Brain microvascular endothelial cell (primary cell): ENCODE measurements at regions not wholly inside any gene's neighbourhood (a gene's known extent, or its start where the extent isn't known, plus 50 kb on each side); places are given as distances from the start of the nearest gene placed in this dataset.

Source experiments
- DNase-seq: peaks from one replicate; pipeline ENCODE4 v3.0.0-alpha.2; 2020
- H3K27ac ChIP-seq: fragments of 250-450 bp; sonication (Bioruptor Pico); 2 replicates; pipeline ENCODE4 v1.5.1; 2020; ENCODE audit warnings: mild to moderate bottlenecking, moderate library complexity
- H3K27me3 ChIP-seq: fragments of 250-450 bp; sonication (Bioruptor Pico); replicated peaks from 2 replicates; pipeline ENCODE4 v1.5.1; 2020; ENCODE audit warnings: mild to moderate bottlenecking
- H3K36me3 ChIP-seq: fragments of 250-450 bp; sonication (Bioruptor Pico); replicated peaks from 2 replicates; pipeline ENCODE4 v1.5.1; 2020; ENCODE audit warnings: mild to moderate bottlenecking
- H3K4me3 ChIP-seq: 2 replicates; pipeline ENCODE4 v1.5.1; 2011; ENCODE audit warnings: low read depth, mild to moderate bottlenecking, control low read depth, low read length, moderate library complexity
- in situ Hi-C: cut with HindIII; loops from 2 replicates; pipeline ENCODE4 v1.10.0; 2017; ENCODE audit warnings: low sequenced_read_pairs, low pct_ligation_motif_present
- TF ChIP-seq, protein P1 (sequence below): IDR thresholded peaks from 2 replicates; pipeline ENCODE4 v1.5.1; 2011; ENCODE audit warnings: low read depth, mild to moderate bottlenecking, moderate library complexity, low read length, control low read depth, inconsistent platforms; ENCODE audit errors: missing control alignments

DNA sequence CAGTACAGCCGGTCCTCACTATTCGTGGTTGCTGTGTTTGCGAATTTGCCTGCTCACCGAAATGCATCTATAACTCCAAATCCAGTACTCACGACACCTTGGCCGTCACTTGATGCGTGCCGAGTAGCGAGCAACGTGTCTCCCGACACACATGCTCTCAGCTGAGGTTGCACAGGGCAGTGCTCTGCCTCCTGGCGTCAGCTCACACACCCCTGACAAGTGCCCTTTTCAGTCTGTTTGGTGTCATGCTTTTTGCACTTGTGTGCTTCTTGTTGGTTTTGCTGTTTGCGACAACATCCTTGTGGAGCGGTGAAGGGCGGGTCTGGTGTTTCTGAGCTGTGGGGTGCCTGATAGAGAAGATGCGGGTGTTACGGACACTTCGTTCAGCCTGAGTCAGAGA is 110.4 kb upstream of the RFLNA start:
- Histone ChIP-seq H3K4me3 (no peak overlapping the region), H3K27me3 (no peaks in the 10 kb centered on the region), H3K36me3 (no peaks in the 10 kb centered on the region), H3K27ac (no peak overlapping the region)
- in situ Hi-C loops, result no loop called here
- TF ChIP-seq, protein P1, sequence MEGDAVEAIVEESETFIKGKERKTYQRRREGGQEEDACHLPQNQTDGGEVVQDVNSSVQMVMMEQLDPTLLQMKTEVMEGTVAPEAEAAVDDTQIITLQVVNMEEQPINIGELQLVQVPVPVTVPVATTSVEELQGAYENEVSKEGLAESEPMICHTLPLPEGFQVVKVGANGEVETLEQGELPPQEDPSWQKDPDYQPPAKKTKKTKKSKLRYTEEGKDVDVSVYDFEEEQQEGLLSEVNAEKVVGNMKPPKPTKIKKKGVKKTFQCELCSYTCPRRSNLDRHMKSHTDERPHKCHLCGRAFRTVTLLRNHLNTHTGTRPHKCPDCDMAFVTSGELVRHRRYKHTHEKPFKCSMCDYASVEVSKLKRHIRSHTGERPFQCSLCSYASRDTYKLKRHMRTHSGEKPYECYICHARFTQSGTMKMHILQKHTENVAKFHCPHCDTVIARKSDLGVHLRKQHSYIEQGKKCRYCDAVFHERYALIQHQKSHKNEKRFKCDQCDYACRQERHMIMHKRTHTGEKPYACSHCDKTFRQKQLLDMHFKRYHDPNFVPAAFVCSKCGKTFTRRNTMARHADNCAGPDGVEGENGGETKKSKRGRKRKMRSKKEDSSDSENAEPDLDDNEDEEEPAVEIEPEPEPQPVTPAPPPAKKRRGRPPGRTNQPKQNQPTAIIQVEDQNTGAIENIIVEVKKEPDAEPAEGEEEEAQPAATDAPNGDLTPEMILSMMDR, result no peak
- DNase-seq, result no peak

DNA sequence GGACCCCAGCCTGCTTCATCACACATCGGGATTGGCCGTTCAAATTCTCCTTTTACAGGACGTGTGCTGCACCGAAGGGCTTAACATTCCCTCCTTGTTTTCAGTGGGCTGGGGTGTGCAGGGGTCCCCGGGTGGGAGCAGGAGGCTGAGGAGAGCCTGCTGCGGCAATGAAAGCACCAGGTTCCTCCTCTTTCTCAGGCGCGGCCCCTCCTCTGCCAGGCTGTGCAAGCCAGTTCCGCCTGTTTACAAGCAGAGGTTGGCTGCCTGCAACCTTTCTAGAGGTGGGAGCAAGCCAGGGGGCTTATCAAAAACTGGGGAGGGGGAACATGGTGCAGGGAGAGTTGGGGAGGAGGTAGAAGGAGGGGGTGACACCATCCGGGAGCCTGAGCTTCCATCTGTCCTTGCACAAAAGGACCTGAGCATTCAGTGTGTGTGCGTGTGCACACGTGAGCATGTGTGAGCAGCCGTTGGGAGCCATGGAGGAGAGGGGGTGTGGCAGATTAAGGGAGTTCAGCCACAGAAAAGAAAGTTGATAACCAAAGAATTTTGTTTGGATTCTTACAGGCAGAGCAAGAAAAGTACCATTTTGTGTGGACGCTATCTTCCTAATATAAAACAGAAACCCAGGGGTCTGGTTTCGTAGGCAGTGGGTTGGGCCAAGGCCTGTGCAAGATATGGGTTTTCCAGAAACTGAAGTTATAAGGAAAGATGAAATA is 108.8 kb upstream of the RFLNA start:
- H3K27ac ChIP-seq, result no peak overlapping the region
- in situ Hi-C loops, result no loop called here
- TF ChIP-seq, protein P1, result no peak
- no peaks in the 10 kb centered on the region for H3K27me3 ChIP-seq
- H3K36me3 ChIP-seq, result no peaks in the 10 kb centered on the region
- H3K4me3 ChIP-seq, result no peak overlapping the region
- DNase-seq, result no peak

GRCh38 chr12:124188084-124188483 is 106.8 kb upstream of the RFLNA start:
- Histone ChIP-seq H3K27me3 (no peaks in the 10 kb centered on the region), H3K27ac (no peak overlapping the region), H3K4me3 (no peak overlapping the region), H3K36me3 (no peaks in the 10 kb centered on the region)
- DNase-seq, result no peak
- TF ChIP-seq, protein P1, result no peak
- in situ Hi-C loops, result no loop called here

DNA sequence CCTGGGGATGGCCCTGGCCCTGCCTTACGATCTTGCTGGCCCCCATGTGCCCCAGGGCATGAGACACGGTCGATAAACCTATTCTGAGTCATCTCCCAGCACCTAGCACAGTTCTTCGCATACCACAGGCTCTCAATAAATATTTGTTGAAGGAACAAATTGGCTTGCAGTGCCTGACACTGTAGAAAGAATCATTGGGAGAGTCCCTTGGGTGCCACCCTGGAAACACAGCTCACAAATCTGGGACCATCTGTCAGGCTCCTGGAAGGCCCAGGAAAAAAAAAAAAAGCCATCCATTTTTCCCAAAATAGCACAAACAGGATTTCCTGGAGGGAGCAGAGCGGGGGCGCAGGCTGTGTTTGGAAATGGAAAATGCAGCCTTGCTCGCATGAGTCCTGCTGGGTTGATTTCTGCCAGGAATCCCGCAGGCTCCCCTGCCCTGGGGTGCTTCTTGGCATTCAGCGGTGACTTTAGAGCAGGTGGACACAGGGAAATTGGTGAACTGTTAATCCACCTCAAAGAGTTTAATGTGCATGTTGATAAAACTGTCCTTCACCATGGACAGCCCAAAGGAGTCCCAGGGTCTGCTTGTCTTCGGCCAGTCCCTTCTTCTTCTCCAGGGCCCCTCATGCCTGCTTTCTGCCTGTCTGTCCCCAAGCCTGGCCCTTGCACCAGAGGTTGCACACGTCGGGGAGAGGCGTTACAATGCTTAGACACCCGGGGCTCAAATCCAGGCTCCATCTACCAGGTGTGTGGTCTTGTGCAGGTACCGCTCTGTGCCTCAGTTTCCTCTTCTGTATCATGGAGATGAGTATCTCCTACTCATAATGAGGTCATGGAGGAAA is 106.1 kb upstream of the RFLNA start:
- H3K27ac ChIP-seq, result no peak overlapping the region
- no peaks in the 10 kb centered on the region for H3K36me3 ChIP-seq
- H3K4me3 ChIP-seq, result no peak overlapping the region
- H3K27me3 ChIP-seq, result no peaks in the 10 kb centered on the region
- TF ChIP-seq, protein P1, result no peak
- in situ Hi-C loops, result no loop called here
- DNase-seq, result no peak

DNA sequence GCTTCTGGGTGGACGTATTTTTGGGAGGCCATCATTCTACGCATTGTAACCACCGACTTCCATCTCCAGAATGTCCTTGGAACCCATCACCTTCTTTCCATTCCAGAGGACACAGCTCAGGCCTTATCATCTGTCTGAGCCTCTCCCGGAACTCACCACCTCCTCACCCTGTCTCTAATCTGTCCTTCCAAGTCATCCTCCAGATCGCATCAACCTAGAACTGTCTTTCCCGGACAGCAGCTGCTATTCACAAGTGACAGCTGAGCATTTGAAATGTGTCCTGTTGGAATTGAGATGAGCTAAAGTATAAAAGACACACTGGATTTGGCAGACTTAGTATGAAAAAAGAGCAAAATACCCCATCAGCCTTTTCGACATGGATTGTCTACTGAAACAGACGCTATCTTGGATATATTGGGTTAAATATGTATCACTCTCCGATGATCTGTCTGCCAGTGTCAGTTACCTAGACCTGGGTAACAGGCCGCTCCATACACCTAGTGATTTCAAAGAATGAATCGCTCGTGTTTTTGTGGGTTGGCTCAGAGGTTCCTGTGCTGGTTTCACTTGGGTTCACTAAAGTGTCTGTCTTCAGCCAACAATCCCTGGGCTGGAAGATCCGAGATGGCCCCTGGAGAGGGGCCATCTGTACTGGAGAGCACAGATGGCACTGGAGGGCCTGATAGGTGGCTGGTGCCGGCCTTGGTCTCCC is 104.4 kb upstream of the RFLNA start:
- no peaks in the 10 kb centered on the region for H3K27me3 ChIP-seq
- H3K4me3 ChIP-seq, result no peak overlapping the region
- no peaks in the 10 kb centered on the region for H3K36me3 ChIP-seq
- TF ChIP-seq, protein P1, result no peak
- H3K27ac ChIP-seq, result no peak overlapping the region
- DNase-seq, result no peak
- in situ Hi-C loops, result no loop called here
